ENCODE measurements at regions not wholly inside any gene's neighbourhood (a gene's known extent, or its start where the extent isn't known, plus 50 kb on each side); places are given as distances from the start of the nearest gene placed in this dataset.

DNA sequence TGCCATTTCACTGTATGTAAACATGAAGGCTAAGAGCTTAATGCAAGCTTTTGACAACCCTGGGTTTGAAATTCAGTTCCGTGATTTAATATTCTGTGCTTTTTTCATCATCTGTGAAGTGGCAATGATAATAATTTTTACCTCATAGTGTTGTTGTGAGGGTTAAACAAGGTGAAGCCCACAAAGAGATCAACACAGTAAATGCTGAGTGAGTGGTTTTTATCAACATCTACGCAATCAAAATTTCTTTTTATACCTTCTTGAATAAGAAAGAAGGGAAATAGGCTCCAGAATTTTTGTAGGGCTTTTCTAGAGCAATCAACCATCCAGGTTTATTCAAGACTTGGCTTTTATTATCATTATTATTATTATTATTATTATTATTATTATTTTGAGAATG is 490.8 kb downstream of the SOX5 start (continued):
- TF ChIP-seq, protein P1, sequence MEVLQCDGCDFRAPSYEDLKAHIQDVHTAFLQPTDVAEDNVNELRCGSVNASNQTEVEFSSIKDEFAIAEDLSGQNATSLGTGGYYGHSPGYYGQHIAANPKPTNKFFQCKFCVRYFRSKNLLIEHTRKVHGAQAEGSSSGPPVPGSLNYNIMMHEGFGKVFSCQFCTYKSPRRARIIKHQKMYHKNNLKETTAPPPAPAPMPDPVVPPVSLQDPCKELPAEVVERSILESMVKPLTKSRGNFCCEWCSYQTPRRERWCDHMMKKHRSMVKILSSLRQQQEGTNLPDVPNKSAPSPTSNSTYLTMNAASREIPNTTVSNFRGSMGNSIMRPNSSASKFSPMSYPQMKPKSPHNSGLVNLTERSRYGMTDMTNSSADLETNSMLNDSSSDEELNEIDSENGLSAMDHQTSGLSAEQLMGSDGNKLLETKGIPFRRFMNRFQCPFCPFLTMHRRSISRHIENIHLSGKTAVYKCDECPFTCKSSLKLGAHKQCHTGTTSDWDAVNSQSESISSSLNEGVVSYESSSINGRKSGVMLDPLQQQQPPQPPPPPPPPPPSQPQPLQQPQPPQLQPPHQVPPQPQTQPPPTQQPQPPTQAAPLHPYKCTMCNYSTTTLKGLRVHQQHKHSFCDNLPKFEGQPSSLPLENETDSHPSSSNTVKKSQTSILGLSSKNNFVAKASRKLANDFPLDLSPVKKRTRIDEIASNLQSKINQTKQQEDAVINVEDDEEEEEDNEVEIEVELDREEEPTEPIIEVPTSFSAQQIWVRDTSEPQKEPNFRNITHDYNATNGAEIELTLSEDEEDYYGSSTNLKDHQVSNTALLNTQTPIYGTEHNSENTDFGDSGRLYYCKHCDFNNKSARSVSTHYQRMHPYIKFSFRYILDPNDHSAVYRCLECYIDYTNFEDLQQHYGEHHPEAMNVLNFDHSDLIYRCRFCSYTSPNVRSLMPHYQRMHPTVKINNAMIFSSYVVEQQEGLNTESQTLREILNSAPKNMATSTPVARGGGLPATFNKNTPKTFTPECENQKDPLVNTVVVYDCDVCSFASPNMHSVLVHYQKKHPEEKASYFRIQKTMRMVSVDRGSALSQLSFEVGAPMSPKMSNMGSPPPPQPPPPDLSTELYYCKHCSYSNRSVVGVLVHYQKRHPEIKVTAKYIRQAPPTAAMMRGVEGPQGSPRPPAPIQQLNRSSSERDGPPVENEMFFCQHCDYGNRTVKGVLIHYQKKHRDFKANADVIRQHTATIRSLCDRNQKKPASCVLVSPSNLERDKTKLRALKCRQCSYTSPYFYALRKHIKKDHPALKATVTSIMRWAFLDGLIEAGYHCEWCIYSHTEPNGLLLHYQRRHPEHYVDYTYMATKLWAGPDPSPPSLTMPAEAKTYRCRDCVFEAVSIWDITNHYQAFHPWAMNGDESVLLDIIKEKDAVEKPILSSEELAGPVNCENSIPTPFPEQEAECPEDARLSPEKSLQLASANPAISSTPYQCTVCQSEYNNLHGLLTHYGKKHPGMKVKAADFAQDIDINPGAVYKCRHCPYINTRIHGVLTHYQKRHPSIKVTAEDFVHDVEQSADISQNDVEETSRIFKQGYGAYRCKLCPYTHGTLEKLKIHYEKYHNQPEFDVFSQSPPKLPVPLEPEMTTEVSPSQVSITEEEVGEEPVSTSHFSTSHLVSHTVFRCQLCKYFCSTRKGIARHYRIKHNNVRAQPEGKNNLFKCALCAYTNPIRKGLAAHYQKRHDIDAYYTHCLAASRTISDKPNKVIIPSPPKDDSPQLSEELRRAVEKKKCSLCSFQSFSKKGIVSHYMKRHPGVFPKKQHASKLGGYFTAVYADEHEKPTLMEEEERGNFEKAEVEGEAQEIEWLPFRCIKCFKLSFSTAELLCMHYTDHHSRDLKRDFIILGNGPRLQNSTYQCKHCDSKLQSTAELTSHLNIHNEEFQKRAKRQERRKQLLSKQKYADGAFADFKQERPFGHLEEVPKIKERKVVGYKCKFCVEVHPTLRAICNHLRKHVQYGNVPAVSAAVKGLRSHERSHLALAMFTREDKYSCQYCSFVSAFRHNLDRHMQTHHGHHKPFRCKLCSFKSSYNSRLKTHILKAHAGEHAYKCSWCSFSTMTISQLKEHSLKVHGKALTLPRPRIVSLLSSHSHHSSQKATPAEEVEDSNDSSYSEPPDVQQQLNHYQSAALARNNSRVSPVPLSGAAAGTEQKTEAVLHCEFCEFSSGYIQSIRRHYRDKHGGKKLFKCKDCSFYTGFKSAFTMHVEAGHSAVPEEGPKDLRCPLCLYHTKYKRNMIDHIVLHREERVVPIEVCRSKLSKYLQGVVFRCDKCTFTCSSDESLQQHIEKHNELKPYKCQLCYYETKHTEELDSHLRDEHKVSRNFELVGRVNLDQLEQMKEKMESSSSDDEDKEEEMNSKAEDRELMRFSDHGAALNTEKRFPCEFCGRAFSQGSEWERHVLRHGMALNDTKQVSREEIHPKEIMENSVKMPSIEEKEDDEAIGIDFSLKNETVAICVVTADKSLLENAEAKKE (CRISPR knock-in tag; IDR thresholded peaks at IDR 0.05): no peak
- TF ChIP-seq POLR2AphosphoS5 (IDR thresholded peaks at IDR 0.05; ENCODE audit: low read depth): no peak
- TF ChIP-seq STAT1 (IDR thresholded peaks at IDR 0.05; ENCODE audit: unreplicated experiment): no peak
- TF ChIP-seq EZH2phosphoT487 (IDR thresholded peaks at IDR 0.05; ENCODE audit: unreplicated experiment): no peak
- no peak for TF ChIP-seq NANOG (IDR thresholded peaks at IDR 0.05; ENCODE audit: borderline replicate concordance)
- TF ChIP-seq, protein P2, sequence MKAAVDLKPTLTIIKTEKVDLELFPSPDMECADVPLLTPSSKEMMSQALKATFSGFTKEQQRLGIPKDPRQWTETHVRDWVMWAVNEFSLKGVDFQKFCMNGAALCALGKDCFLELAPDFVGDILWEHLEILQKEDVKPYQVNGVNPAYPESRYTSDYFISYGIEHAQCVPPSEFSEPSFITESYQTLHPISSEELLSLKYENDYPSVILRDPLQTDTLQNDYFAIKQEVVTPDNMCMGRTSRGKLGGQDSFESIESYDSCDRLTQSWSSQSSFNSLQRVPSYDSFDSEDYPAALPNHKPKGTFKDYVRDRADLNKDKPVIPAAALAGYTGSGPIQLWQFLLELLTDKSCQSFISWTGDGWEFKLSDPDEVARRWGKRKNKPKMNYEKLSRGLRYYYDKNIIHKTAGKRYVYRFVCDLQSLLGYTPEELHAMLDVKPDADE (IDR thresholded peaks at IDR 0.05): no peak
- TF ChIP-seq ZNF114 (CRISPR knock-in tag; IDR thresholded peaks at IDR 0.05): no peak
- TF ChIP-seq EZH2 (IDR thresholded peaks at IDR 0.05; ENCODE audit: low read depth, unreplicated experiment): no peak
- TF ChIP-seq CREB1 (CRISPR knock-in tag; IDR thresholded peaks at IDR 0.05; ENCODE audit: low read depth): no peak
- TF ChIP-seq ZNF331 (CRISPR knock-in tag; IDR thresholded peaks at IDR 0.05; ENCODE audit: low read depth): no peak

DNA sequence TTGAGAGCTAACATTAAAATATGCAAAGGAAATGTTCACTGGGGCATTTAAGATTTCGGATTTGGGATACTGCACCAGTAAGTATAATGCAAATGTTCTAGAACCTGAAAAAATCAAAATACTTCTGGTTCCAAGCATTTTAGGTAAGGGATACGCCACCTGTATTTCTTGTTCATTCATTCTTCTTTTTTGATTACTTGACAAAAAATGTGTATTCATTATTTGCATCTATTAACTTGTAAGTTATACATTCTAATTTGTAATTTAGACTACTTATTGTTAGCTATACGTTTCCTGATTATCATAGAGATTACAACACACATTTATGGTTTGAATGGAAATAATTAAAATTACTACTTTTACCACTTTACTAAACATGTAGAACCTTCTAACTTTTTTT is 486.9 kb downstream of the SOX5 start:
- Histone ChIP-seq H3K27ac (ENCODE audit: low read depth) (no peak overlapping the region), H3F3A (replicated peaks; ENCODE audit: low read depth) (no peaks in the 10 kb centered on the region), H4K20me1 (replicated peaks; ENCODE audit: insufficient read depth) (no peaks in the 10 kb centered on the region), H3K4me3 (no peak overlapping the region), H3K27me3 (ENCODE audit: insufficient read depth) (no peaks in the 10 kb centered on the region), H3K79me2 (replicated peaks; ENCODE audit: insufficient read depth) (no peaks in the 10 kb centered on the region), H3K4me1 (ENCODE audit: insufficient read depth) (no peaks in the 10 kb centered on the region), H3K4me2 (no peak overlapping the region), H2AFZ (no peak overlapping the region), H3K9me2 (ENCODE audit: insufficient read depth) (peaks cover 8% of the 10 kb centered on the region; the same call in 1 of the 2 replicates), H3K36me3 (ENCODE audit: insufficient read depth) (no peaks in the 10 kb centered on the region)
- DNase-seq (ENCODE audit: low spot score) (no peak), ATAC-seq (no peak)
- no peak for TF ChIP-seq POLR2AphosphoS5 (IDR thresholded peaks at IDR 0.05; ENCODE audit: low read depth)
- TF ChIP-seq, protein P2 (IDR thresholded peaks at IDR 0.05): no peak
- Mint-ChIP-seq H3K4me3 (no peak overlapping the region), H3K27me3 (ENCODE audit: insufficient read depth, low read depth, poor library complexity) (peaks cover 3% of the 10 kb centered on the region), H3K36me3 (ENCODE audit: low read depth) (peaks cover 21% of the 10 kb centered on the region; the same call in 1 of the 3 replicates), H3K9me3 (peaks cover 34% of the 10 kb centered on the region), H3K27ac (no peak overlapping the region), H3K4me1 (no peaks in the 10 kb centered on the region)

All from GM23338 (cell line).